Stimulated activated CD4-positive, alpha-beta T cell treated with anti-CD3 and anti-CD28 coated beads, Interleukin-4, amount 100 ng/mL, for 1 hour (primary cell): ENCODE measurements at regions not wholly inside any gene's neighbourhood (a gene's known extent, or its start where the extent isn't known, plus 50 kb on each side); places are given as distances from the start of the nearest gene placed in this dataset.
"Not testable (repeated sequence)": the region's sequence is repeated elsewhere in the genome, so short reads cannot be mapped to it uniquely, and the experiment has no call there.

Experiments used
- DNase-seq: peaks from one replicate; pipeline ENCODE4 v3.0.0-alpha.2; 2020

DNA sequence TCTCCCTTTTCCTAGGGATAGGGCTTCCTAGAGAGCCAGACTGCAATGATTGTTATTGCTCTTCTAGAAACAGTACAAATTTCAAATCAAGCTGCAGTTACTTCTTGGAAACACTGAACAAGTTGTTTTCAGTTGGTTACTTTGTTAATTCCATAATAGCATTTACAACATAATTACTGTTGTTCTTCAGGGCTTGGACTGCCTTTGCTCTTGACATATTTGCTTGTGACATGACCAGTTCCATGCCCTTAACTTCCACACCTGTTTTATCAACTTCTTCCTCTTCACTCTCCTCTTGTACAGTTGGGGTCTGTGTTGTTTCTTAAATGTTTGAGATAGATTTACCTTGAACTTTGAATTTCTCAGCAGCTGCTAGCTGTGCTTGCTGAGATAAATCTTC lies 104.4 kb downstream of the SEC23IP start:
- DNase-seq = no peak

DNA sequence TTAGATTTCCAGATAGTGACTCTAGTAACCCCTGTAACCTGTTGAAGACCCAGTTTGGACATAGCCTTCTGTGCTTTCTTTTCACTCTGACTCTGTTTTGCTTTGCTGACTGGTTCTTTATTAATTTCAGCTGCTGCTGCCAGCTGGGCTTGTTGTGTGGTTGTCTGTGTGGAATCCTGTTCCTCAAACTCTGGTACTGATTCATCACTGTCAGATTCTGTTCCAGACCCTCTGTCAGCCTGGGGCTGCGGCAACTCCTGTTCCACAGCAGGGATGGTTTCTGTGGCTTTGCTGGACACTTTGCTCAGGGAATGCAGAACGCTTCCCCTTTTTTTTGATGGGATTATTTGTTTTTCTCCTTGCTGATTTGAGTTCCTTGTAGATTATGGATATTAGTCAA lies 104.9 kb downstream of the SEC23IP start:
- DNase-seq = no peak

DNA sequence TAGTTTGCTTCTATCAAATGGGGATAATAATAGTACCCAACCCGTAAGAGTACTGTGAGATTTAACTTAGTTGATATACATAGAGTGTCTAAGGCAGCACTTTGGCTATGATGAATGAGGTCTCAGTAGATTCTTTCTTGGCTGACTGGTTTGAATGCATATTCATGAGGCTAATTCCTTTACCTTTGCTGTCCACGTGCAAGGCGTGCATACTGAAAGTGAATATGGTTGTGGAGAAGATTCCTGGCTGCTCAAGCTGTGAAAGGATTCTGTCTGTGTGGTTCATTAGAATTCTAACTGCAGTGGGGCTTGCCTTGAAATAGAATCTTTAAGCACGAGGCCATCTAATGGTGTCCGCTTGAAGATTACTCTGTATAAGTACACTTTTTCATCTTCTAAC lies 110.3 kb downstream of the SEC23IP start:
- no peak for DNase-seq

DNA sequence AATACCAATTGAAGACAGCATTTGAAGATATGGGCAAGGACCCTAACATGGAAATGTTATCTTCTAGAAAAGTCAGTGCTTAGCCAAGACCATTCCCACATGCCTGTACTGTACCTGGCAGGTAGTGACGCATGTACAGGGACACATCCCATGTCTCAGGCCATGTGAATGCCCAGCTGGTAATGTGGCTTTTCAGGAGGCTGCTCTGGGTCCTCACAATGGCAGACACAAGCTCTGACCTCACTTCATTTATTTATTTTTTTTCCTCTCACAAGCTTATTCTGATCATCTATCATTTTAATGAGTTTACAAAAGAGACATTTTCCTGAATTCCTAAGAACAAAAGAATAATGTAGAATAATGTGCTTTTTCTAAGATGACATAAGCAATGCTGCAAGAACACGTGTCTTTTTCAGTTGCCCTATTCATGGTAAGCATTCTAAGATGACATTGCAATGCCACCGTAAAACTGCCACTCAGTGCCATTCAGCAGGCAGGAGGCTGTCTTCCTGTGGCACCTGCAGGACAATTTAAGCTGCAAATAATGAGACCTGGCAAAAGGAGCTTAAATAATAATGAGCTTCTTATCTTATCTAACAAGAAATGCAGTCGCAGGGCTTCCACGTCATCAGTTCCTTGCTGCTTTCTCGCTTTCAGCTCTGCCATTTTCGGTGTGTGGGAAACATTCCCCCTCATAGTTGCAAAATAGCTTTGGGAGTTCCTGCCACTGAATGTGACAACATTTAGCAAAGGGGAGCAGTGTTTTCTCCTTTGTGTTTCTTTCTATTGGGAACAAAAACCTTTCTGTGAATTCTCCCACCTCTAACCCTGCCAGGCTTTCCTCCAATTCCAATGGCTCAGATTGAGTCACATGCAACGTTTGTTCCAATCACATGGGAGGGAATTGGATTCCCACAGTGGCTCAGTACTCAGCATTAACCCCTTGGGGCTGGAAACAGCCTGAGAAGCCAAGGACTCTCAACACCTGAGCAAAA lies 113.0 kb downstream of the SEC23IP start:
- DNase-seq = no peak

DNA sequence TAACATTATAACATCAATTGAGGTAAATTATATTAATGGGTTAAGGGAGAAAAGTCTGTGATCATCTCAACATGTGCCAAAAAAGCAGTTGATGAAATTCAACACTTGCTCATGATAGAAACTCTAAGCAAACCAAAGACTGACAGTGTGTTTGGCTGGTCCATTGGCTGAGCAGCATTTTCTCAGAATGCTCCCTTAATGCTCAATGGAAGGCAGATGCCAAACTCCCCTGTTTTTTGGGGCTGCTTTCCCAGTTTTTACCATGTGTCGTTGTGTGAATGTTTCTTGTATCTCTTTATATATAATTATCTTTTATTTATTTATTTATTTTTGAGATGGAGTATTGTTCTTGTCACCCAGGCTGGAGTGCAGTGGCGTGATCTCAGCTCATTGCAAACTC lies 114.7 kb downstream of the SEC23IP start:
- DNase-seq = no peak

DNA sequence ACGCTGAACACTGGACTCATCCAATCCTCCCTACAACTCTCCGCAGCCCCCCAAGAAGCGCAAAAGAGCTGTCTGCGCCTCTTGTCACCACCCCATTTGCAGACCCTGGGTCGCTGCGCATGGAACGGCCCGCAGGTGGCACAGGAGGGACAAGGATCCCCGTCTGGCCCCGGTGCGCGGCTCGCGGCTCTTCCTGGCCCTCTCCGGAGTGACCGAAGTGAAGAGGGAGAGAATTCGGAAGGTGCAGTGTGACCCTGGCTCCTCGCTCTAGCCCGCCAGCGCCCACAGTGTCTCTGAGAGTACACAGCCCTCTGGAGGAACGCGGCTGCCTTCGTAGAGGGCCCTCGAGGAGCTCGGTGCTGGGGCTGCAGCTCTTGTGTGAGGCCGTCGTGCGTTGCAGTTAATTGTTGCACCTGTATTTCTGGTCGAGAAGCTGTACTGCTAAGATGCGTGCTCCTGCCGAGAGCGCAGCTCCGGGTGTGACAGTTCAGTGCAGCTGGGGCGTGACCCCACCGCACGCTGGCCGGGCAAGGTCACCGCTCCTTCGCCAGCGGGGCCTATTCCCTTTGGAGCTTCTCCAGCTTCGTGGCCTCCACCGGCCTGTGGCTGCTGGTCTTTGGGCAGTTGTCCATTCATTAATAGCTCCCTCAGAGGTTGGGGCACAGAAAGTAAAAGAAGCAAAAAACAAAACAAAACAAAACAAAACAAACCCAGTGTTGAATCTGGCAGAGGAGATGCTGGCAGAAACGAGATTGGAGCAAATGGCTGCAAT lies 119.0 kb downstream of the SEC23IP start:
- DNase-seq = no peak

DNA sequence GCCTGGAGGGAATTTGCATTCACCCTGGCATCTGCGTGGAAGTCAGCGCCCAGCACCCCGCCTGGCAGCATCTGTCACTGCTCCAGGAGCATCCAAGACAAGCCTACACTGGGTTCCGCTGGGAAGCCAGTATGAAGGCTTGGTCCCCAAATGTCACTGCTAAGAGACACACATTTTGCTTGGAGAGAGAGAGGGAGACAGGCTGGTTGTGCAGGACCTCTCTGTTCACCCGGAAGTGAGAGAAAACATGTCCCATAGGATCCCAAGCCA lies 119.5 kb downstream of the SEC23IP start:
- DNase-seq = no peak

DNA sequence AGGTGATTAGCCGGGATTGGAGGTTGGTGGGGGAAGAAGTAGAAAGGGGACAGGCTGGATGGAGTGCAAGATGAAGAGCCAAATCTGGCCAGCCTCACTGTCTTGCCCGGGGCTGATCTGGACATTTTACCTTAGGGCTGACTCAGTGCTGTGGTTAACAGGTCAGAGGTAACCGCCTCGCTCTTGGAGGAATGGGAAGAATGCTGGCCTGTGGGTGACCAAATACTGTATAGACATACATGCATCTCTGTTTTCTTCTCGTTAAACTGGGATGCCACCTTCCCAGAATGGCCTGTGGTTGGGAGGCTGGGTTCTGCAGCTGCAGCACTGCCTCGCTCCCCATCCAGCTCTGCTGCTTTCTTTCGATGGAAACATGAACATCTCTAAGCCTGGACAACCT lies 120.0 kb downstream of the SEC23IP start:
- DNase-seq = no peak

DNA sequence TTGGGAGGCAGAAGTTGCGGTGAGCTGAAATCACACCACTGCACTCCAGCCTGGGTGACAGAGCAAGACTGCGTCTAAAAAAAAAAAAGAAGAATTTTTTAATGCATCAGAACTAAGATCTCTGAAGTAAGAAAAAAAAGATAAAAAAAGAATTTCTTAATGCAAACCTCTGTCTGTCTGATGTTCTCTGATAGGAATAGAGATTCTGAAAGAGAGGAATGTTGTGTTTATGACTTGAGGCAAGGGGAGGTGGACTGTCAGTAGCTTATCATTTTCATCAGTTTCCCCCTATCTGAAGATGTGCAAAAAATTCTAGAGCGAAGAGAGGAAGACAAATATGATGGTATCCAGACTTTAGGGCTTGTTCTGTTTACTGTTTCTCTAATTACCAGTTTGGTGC lies 121.5 kb downstream of the SEC23IP start:
- no peak for DNase-seq

DNA sequence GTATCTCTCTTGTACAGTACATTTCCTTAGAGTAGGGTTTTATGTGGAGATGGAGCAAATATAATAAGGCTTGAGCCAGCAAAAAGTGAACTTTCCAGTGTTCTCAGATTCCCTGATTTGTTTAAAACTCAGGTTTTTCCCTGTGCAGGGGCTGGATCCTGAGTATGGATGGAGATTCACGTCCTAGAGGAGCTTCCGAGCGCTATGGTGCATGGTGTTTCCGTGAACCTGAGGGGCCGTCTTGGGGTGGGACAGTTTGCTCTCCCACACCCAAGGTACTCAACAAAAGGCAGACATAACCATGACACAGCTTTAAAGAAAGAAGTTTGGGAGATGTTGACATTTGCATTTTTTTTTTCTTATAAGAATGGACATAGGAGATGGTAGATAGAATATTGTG lies 122.5 kb downstream of the SEC23IP start:
- no peak for DNase-seq

DNA sequence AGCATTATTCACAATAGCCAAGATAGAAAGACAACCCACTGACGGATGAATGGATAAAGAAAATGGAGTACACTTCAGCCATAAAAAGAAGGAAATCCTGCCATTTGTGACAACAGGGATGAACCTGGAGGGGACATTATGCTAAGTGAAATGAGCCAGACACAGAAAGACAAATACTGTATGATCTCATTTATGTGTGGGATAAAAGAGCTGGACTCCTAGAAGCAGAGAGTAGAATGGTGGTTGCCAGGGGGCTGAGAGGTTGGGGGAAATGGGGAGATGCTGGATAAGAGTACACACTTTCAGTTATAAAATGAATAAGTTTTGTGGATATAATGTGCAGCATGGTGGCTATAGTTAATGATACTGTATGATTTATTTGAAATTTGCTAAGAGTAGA lies 124.4 kb downstream of the SEC23IP start:
- DNase-seq = no peak

DNA sequence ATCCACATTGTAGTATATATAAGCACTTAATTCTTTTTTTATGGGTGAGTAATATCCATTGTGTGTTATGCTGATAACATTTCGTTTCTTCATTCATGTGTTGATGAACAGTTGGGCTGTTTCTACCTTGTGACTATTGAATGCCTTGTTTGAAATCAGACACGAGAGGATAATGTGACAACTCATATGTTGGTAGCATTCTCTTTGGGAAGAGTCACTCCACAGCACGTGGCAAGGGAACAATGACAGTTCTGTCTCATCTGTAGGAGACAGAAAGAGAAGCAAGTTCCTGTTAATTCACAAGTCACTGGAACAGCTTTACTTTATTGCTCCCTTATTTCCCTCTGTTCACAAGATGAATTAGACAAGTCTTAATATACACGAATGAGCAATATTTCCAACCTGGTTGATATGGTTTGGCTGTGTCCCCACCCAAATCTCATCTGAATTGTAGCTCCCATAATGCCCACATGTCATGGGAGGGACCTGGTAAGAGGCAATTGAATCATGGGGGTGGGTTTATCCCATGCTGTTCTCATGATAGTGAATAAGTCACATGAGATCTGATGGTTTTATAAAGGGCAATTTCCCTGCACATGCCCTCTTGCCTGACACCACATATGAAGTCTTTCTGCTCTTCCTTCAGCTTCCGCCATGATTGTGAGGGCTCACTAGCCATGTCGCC lies 125.3 kb downstream of the SEC23IP start:
- no peak for DNase-seq

DNA sequence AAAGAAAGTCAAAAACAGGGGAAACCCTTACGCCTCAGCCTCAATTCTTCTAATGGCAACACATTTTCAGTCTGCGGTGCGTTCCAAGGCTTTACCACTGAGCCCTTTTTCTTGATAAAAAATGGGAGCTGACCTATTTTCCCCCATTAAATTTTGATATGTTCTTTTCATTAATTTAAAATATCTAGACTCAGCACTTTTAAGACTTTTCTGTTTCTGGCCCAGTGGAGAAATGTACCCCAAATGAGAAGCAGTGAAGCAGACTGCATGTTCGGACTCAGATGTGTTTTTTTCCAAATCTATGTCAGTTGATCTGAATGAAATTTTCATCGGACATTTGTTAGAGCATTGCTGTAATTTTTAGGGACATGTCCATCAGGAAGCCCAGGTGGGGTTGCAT lies 126.2 kb downstream of the SEC23IP start:
- DNase-seq = no peak

DNA sequence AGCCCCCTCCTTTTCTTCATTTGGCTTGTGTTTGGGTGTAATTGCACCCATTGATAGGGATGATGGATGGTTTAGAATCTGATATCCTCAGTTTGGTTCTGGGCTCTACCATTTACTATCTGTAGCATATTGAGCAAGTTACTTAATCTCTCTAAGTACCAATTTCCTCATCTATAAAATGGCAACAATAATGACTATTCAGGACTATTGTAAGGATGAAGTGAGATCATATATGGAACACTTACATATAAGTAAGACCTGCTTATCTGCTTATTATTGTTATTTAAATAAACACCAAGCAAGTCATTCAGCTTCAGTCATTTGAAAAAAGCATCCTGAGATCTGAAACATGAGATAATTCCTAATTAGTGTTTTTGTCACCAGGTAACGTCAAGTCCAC lies 127.0 kb downstream of the SEC23IP start:
- DNase-seq = no peak

DNA sequence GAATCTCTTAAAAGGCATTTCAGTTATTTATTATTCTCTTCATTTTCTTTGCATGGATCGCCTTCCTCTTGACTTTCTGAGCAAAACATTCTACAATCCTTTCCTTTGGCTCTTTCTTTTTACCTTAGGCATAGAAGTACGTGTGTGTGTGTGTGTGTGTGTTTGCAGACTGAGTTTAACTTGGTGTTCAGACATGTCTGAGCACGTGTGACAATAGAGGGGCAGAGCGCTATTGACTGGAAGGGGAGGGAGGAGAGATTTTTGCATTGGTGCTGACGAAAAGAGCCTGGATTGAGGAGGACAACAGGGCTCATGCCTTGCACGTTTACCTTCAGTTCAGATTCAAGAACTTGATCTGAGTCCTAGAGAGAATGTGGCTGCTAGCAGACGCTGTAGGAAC lies 129.8 kb downstream of the SEC23IP start:
- DNase-seq = no peak

DNA sequence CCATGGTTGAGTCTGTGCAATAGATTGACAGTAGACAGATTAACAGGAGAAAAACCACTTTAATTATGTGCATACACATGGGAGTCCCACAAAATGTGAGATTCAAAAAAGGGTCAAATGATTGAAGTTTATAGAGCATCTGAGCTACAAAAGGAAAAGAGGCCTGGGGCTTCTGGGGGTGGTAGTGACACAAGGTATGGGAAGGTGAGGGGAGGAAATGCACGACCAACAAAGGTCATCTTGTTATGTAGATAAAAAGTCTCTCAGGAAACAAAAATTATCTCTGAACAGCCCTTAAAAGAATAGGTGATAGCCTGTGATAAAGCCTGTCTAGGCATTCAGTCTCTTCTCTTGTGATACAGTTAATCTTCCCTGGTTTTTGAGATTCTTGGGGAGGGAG lies 141.7 kb downstream of the SEC23IP start:
- DNase-seq = no peak

DNA sequence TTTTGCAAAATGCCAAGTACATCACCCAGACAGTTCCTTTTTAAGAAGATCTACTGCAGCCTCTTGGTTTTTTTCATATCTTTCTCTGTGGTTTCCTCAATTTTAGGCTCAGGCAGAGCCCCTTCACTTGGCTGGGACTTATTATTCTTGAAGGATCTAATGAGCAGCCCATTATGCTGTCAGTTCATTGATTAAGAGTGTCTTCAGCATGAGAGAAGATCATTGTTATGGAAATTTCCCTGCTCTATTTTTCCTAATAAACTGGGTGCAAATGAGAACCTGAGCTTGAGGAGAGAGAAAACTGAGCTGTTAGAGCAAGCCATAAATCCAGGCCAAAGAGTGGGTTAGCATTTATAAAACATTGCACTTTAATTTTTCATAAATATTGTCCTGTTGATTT lies 146.5 kb downstream of the SEC23IP start:
- DNase-seq = no peak

DNA sequence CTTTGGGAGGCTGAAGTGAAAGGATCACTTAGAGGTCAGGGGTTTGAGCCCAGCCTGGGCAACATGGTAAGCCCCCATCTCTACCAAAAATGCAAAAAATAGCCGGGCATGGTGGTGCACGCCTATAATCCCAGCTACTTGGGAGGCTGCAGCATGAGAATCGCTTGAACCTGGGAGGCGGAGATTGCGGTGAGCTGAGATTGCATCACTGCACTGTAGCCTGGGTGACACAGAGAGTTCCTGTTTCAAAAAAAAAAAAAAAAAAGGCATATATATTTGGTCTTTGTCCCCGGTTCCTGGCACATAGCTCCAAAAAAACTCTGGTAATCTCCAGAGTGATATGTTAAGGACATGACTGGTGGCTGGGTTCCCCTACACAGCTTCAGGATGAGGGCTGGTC lies 147.3 kb downstream of the SEC23IP start:
- no peak for DNase-seq

DNA sequence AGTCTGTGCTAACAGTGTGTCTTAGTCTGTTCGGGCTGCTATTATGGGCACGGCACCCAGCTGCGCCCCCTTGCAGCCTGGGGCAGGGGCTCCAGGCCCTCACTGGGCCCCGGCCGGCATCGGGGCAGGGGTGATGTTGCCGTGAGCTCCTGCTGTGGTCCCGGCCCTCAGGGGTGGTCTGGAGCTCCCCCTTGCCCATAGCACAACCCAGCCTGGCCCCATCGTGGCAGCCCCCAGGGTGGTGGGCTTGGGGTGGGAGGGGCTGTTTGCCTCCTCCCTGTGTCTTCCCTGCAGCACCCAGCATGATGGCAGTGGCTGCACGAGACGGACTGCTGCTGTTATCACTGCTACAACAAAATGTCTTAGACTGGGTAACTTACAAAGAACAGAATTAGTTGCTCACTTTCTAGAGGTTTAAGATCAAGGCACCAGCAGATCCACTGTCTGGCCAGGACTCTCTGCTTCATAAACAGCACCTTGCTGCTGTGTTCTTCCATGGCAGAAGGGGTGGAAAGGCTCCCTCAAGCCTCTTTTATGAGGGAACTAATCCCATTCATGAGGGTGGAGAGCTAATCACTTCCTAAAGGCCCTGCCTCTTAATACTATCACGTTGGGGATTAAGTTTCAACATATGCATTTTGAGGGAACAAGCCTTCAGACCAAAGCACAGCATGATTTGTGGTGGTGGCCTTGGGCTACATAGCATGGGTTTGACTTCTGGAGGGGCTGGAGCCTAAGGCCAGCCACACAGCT lies 149.5 kb downstream of the SEC23IP start:
- DNase-seq = no peak

DNA sequence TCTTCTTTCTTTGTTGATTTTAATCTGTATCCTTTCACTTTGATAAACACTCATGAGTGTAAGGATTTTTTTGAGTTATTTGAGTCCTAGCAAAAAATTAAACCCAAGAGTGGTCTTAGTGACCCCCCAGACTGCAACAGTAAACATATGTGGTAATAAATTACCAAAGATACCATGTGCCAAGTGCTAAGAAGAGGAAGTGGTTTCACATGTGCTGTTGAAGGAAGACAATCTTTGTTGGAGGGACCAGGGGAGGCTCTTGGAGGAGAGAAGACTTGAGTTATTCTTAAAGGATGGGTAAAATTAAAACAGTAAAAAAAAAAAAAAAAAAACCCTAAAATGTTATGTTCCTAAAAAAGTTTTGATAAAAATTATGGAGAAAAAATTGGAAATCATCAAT lies 150.2 kb downstream of the SEC23IP start:
- DNase-seq = no peak

DNA sequence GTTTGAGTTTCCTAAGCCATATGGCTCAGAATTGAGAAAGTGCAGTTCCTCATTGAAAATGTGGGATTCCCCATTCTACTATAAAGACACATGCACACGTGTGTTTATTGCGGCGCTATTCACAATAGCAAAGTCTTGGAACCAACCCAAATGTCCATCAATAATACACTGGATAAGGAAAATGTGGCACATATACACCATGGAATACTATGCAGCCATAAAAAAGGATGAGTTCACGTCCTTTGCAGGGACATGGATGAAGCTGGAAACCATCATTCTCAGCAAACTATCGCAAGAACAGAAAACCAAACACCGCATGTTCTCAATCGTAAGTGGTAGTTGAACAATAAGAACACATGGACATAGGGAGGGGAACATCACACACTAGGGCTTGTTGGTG lies 154.8 kb downstream of the SEC23IP start:
- not testable (repeated sequence) for DNase-seq

DNA sequence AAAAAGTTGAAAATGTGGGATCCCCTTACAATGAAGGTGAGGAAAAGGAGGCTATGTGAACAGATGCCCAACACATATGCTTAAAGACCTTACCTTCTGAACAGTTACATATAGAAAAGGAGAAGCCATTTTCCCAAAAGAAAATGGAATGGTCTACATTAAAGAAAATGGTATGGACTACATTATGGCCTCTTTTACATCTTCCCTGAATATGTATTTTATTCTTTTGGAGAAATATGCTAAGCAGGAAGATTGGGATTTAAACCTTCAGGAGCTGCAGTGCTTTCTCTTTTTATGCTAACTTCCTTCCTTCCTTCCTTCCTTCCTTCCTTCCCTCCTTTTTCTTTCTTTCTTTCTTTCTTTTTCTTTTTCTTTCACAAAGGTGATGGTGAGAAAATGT lies 155.4 kb downstream of the SEC23IP start:
- DNase-seq = no peak

DNA sequence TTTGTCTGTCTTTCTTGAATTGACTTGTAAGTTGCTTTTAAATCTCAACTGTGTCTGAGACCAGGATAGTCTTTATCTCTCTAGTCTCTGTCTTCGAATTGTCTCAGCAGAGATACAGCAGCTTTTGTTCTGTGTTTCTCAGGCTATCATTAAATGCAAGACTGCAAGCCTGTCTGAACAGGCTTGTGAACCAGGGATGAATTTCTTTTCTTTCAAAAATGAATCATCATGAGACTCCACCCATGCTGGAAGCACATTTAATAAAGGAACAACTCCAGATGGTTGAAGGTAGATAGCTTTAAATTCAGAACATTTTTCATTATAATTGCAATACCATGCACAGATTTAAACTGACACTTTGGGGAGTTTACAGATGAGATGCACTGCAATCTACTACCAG lies 155.9 kb downstream of the SEC23IP start:
- DNase-seq = no peak
